Nephron progenitor cell (in vitro differentiated cells): ENCODE measurements at regions not wholly inside any gene's neighbourhood (a gene's known extent, or its start where the extent isn't known, plus 50 kb on each side); places are given as distances from the start of the nearest gene placed in this dataset.
A peak's percentile ranks its signal among the peaks of the same experiment; 100 is the strongest.

Experiments
- DNase-seq: peaks from one replicate; pipeline ENCODE4 v3.0.0; 2021
- H3K27ac Mint-ChIP-seq: 2 replicates; pipeline ENCODE4 v1.8.0; 2021; ENCODE audit warnings: mild to moderate bottlenecking, moderate library complexity, mixed read lengths
- H3K27me3 Mint-ChIP-seq: 2 replicates; pipeline ENCODE4 v1.8.0; 2021; ENCODE audit warnings: mild to moderate bottlenecking, low read depth, mixed read lengths; ENCODE audit not compliant: poor library complexity
- H3K36me3 Mint-ChIP-seq: 2 replicates; pipeline ENCODE4 v1.8.0; 2021; ENCODE audit warnings: low read depth, mixed read lengths
- H3K4me1 Mint-ChIP-seq: 2 replicates; pipeline ENCODE4 v1.8.0; 2021; ENCODE audit warnings: mixed read lengths
- H3K4me3 Mint-ChIP-seq: 2 replicates; pipeline ENCODE4 v1.8.0; 2021; ENCODE audit warnings: mild to moderate bottlenecking, moderate library complexity, mixed read lengths
- H3K9me3 Mint-ChIP-seq: 2 replicates; pipeline ENCODE4 v1.8.0; 2021; ENCODE audit warnings: mild to moderate bottlenecking, moderate library complexity, mixed read lengths
- TF ChIP-seq, protein P1 (sequence below): fragments of 200-600 bp; sonication (generic); IDR thresholded peaks from 2 replicates; pipeline ENCODE4 v1.5.0; 2021; ENCODE audit warnings: antibody characterized with exemption

DNA sequence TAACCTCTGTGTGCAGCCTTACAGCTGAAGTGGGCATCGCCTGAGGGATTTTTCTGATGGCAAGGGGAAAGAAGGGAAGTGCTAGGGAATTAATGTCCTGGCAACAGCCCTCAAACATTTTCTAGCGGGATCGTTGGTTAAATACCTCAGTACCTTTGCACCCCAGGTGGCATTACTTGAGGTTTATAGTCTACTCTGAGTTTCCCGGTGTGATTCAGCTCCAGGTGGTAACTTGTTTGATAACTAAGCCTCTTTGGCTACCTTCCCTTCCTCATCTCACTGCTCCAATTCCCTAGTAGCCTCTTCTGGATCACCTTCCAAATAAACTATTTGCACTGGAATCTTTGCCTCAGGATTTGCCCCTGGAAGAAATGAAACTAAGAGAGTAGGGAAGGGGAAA, 237.0 kb upstream of the SSTR1 start:
- no peak overlapping the region for H3K4me3 Mint-ChIP-seq
- H3K27ac Mint-ChIP-seq: no peak overlapping the region
- H3K36me3 Mint-ChIP-seq: no peaks in the 10 kb centered on the region
- H3K27me3 Mint-ChIP-seq: peaks cover 6% of the 10 kb centered on the region
- no peaks in the 10 kb centered on the region for H3K9me3 Mint-ChIP-seq
- DNase-seq: no peak
- TF ChIP-seq, protein P1, sequence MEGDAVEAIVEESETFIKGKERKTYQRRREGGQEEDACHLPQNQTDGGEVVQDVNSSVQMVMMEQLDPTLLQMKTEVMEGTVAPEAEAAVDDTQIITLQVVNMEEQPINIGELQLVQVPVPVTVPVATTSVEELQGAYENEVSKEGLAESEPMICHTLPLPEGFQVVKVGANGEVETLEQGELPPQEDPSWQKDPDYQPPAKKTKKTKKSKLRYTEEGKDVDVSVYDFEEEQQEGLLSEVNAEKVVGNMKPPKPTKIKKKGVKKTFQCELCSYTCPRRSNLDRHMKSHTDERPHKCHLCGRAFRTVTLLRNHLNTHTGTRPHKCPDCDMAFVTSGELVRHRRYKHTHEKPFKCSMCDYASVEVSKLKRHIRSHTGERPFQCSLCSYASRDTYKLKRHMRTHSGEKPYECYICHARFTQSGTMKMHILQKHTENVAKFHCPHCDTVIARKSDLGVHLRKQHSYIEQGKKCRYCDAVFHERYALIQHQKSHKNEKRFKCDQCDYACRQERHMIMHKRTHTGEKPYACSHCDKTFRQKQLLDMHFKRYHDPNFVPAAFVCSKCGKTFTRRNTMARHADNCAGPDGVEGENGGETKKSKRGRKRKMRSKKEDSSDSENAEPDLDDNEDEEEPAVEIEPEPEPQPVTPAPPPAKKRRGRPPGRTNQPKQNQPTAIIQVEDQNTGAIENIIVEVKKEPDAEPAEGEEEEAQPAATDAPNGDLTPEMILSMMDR: no peak
- peaks cover 5% of the 10 kb centered on the region for H3K4me1 Mint-ChIP-seq

DNA sequence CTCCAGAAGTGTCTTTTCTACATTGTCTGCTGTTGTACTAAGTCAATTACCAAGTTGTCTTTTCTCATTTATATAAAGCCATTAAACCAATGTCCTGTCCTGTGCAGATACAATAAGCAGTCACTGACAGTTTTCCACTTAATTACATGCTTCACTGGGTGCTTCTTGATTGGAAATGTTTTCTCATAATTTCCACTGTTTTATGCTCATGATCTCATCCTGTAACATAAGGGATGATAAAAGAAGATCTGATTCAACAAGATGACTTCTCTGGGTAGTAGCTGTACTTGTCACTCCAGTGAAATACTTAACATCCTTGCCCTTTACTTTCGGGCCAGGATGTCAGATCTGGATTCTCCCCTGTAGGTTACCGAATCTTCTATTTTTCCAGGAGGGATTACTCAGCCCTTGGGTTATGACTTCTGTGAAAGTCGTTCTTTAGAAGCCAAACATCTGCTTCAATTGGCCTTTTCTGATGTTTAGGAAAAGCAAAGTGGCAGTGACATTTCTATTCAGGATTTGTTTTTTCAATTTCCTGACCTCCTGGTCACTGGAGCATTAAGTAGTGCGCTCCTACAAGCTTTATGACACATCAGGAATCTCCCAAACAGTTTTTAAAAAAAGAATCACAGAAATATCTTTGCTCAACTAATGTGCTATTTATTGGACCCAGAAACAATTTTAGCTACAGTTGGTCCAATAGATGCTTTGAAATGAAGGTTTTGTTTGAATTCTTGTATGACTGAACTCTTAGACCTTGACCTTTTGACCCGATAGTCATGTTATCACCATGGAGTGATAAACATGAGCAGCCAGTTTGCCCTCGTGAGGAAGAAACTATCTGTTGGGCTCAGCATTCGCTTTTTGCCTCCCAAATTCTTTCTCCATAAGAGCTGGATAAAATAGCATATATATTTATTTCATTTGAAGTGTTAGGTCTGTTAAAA, 234.5 kb upstream of the SSTR1 start:
- Mint-ChIP-seq H3K9me3 (peaks cover 1% of the 10 kb centered on the region), H3K27me3 (peaks cover 6% of the 10 kb centered on the region), H3K27ac (no peak overlapping the region), H3K36me3 (no peaks in the 10 kb centered on the region), H3K4me3 (no peak overlapping the region), H3K4me1 (peaks cover 5% of the 10 kb centered on the region)
- TF ChIP-seq, protein P1: no peak
- DNase-seq: no peak

DNA sequence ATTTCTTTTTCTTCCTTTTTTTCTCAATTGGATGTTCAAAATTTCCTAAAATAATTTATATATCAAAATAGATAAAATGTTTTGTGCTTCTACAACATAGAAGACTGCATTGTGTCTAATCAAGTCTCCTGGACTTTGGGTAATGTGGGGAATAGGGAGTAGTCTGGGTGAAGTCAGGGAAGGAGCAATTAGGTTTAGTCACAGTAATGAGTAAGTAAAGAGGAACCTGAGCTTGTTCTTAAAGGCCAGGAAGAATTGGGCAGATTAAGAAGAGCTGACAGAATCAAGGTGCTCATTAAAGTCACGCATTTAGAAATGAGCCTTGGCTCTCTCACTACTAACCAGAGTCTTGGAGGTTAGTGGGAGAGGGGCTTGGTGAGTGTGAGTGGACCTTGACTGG, 233.3 kb upstream of the SSTR1 start:
- H3K9me3 Mint-ChIP-seq: peaks cover 7% of the 10 kb centered on the region
- no peak for DNase-seq
- H3K36me3 Mint-ChIP-seq: no peaks in the 10 kb centered on the region
- no peak overlapping the region for H3K4me3 Mint-ChIP-seq
- no peak overlapping the region for H3K27ac Mint-ChIP-seq
- peaks cover 6% of the 10 kb centered on the region for H3K27me3 Mint-ChIP-seq
- H3K4me1 Mint-ChIP-seq: peaks cover 5% of the 10 kb centered on the region
- TF ChIP-seq, protein P1: no peak

DNA sequence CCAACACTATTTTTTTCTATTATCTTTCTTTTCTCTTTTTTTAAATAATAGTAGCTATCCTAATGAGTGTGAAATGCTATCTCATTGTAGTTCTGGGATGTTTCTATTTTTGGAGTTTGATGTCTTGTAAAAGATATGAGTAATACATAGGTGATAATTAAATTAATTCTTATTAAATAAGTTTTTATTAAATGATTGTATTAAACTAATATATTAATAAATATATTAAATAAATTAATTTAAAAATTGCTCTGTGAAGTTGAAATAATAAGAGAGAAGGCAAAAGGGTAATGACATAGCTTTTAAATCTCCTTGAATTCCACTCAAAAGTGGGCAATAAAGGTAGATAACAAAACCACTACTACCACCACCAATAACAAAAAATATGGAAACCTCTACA, 230.2 kb upstream of the SSTR1 start:
- H3K27ac Mint-ChIP-seq: no peak overlapping the region
- H3K36me3 Mint-ChIP-seq: no peaks in the 10 kb centered on the region
- no peak for DNase-seq
- H3K4me1 Mint-ChIP-seq: peaks cover 5% of the 10 kb centered on the region
- H3K9me3 Mint-ChIP-seq: peaks cover 32% of the 10 kb centered on the region
- TF ChIP-seq, protein P1: no peak
- H3K4me3 Mint-ChIP-seq: no peak overlapping the region
- peaks cover 9% of the 10 kb centered on the region for H3K27me3 Mint-ChIP-seq

DNA sequence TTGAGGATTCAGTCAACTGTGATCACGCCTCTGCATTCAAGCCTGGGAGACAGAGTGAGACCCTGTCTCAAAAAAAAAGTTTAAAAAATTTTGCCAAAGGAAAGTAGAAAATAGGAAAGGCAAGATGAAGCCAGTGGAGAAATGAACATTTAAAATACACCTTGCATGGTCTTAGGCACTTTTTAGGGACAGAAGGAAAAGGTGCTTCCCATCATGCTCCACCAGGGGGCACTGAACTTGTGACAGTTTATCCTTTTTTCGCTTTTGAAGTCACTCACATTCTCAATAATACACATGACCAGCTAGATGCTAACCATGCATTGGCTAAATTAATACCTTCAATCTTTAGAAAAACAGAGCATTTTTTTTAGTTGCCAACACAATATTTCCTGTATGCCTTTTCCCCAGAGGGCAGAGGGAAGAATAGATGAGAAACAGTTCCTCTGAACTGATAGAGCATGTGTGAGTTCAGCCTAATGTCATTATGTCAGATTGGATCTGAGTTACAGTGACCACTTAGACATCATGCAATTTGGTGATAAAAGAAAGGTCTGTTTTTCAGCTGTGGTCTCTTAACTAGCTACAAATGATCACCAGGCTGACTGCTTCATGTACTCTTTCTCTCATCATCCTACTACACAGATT, 221.8 kb upstream of the SSTR1 start:
- H3K36me3 Mint-ChIP-seq: no peaks in the 10 kb centered on the region
- no peak overlapping the region for H3K27ac Mint-ChIP-seq
- peaks cover 14% of the 10 kb centered on the region for H3K9me3 Mint-ChIP-seq
- TF ChIP-seq, protein P1: peak; percentile 80
- DNase-seq: peak; percentile 54
- H3K4me3 Mint-ChIP-seq: no peak overlapping the region
- H3K4me1 Mint-ChIP-seq: no peaks in the 10 kb centered on the region
- H3K27me3 Mint-ChIP-seq: no peaks in the 10 kb centered on the region
